ES-I3 (cell line): ENCODE measurements at regions not wholly inside any gene's neighbourhood (a gene's known extent, or its start where the extent isn't known, plus 50 kb on each side); places are given as distances from the start of the nearest gene placed in this dataset.
"Not testable (repeated sequence)": the region's sequence is repeated elsewhere in the genome, so short reads cannot be mapped to it uniquely, and the experiment has no call there.

ENCODE experiments used
- H3K36me3 ChIP-seq: 2 replicates; pipeline ENCODE4 v1.6.1; 2013; ENCODE audit warnings: mild to moderate bottlenecking, low read length, control low read depth, moderate library complexity; ENCODE audit not compliant: insufficient read depth
- H3K4me1 ChIP-seq: 2 replicates; pipeline ENCODE4 v1.6.1; 2013; ENCODE audit warnings: mild to moderate bottlenecking, control low read depth, low read length; ENCODE audit not compliant: insufficient read depth
- H3K9ac ChIP-seq: 2 replicates; pipeline ENCODE4 v1.6.1; 2013; ENCODE audit warnings: low read depth, mild to moderate bottlenecking, low read length, moderate library complexity
- H3K9me3 ChIP-seq: 2 replicates; pipeline ENCODE4 v1.6.1; 2013; ENCODE audit warnings: mild to moderate bottlenecking, low read length, moderate library complexity; ENCODE audit not compliant: control insufficient read depth, insufficient read depth

DNA sequence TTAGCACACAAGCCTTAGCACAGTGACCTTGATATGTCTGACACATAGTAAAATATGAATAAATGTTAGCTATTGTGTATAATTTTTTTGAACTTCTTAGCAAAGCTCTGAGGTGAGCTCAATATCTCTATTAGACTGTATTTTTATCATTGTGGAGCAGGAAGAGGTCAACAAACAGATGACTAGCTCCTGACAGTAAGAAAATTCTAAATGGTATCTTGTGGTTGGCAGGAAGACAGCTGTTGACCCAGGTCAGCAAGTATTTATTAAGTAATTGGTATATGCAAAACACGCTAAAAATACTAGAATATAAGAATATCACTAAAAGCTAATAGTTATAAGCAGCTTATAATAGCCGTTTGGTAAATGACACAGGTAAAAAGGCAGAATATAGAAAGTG, 77.5 kb upstream of the MARCKS start:
- Histone ChIP-seq H3K4me1 (0 out of 2 replicates have a peak, but pooled peaks cover 8% of the 10 kb centered on the region), H3K36me3 (no peaks in the 10 kb centered on the region), H3K9ac (no peak overlapping the region), H3K9me3 (no peaks in the 10 kb centered on the region)

GRCh38 chr6:113782636-113783035, 74.5 kb upstream of the MARCKS start:
- H3K9me3 ChIP-seq, result no peaks in the 10 kb centered on the region
- no peak overlapping the region for H3K9ac ChIP-seq
- H3K36me3 ChIP-seq, result no peaks in the 10 kb centered on the region
- H3K4me1 ChIP-seq, result 0 out of 2 replicates have a peak, but pooled peaks cover 5% of the 10 kb centered on the region

- H3K4me1 ChIP-seq, result no peaks in the 10 kb centered on the region
- H3K36me3 ChIP-seq, result no peaks in the 10 kb centered on the region
- H3K9ac ChIP-seq, result no peak overlapping the region
Measured at GRCh38 chr6:113786168-113786567, 71.0 kb upstream of the MARCKS start.

GRCh38 chr6:113788586-113788985, 68.6 kb upstream of the MARCKS start:
- Histone ChIP-seq H3K36me3 (no peaks in the 10 kb centered on the region), H3K9me3 (no peaks in the 10 kb centered on the region), H3K4me1 (no peaks in the 10 kb centered on the region), H3K9ac (no peak overlapping the region)

More at GRCh38 chr6:113786168-113786567, 71.0 kb upstream of the MARCKS start:
- H3K9me3 ChIP-seq, result no peaks in the 10 kb centered on the region

- H3K36me3 ChIP-seq, H3K9ac ChIP-seq, H3K4me1 ChIP-seq, H3K9me3 ChIP-seq: not testable (repeated sequence)
Measured at GRCh38 chr6:113791225-113791624, 65.9 kb upstream of the MARCKS start.

GRCh38 chr6:113795371-113795770, 61.8 kb upstream of the MARCKS start:
- not testable (repeated sequence) for H3K9ac ChIP-seq, H3K4me1 ChIP-seq, H3K9me3 ChIP-seq, H3K36me3 ChIP-seq

DNA sequence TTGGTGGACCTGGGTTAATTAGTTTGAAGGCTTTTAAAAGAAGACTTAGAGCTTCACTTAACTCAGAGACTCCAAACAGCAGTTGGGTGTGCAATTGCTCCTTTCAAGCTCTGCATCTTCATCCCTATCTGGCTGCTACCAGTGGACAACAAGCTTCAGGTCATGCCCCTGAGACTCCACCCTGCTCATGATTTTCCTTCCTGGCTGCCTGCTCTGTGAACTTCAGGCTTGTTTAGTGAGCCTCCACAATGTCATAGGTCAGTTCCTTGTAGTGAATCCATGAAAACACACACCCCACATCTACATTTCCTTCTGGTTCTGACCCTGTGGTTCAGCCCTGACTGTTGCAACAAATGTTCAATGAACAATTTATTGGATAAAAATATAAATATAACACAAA, 61.1 kb upstream of the MARCKS start:
- Histone ChIP-seq H3K9ac (no peak overlapping the region), H3K4me1 (no peaks in the 10 kb centered on the region), H3K9me3 (no peaks in the 10 kb centered on the region), H3K36me3 (no peaks in the 10 kb centered on the region)

- Histone ChIP-seq H3K4me1 (no peaks in the 10 kb centered on the region), H3K36me3 (no peaks in the 10 kb centered on the region), H3K9me3 (no peaks in the 10 kb centered on the region), H3K9ac (no peak overlapping the region)
Measured at GRCh38 chr6:113802779-113803178, 54.4 kb upstream of the MARCKS start.

DNA sequence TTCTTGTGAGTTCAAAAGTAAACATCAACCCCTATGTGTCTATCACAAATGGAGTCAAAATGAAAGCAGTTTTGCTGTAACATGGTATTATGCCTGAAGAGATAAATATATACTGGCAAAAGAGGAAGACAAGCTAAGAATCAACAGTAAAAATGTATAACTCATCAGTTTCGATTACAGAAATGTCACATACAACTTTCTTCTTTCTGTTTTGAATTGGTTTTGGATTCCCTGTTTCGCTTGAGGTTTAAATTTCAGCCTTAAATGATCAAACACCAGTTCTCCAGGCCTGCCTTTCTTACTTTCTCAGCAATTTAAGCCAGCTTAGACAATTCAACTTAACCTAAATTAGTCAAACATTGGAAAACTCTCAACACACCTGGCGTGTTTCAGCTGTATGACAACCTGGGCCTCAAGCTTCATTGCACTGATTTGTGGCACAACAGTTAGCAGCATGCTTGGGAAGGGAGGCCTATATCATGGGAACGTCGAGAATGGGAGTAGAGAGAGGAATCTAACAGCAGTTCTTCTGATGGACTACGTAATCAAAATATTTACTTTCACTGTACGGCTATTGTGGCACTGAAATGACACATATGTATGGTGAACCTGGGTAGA, 51.9 kb upstream of the MARCKS start:
- Histone ChIP-seq H3K36me3 (no peaks in the 10 kb centered on the region), H3K9ac (no peak overlapping the region), H3K9me3 (no peaks in the 10 kb centered on the region), H3K4me1 (no peaks in the 10 kb centered on the region)

DNA sequence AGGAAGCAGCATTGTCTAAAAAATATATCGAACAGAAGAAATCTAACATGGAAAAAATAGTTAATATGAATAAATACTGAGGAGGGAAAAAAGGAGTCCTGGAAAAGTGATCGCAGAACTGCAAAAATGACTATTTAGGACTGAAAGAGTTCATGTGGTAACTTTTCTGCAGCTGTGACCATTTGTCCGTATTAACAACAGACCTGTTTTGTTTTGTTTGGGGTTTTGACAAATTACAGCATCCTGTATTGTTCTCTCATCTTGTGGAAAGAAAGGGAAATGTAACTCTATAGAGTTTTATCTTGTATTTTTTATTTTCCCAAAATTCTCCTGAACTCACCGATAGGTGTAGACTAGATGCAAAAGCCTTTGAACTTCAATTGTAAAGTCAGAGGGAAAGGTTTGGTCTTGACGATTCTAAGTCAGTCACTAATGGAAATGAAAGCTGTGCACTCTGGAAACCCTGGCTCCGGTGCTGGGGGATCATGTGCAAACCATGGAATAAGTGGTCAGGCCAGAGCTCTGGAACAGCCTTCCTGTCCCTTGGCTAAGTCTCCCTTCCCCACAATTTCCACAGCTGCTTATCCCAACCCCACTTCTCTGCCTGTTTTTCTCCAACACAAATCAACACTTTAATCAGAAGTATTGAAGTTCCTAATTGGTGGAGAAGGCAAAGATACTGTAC, 51.2 kb upstream of the MARCKS start:
- Histone ChIP-seq H3K36me3 (no peaks in the 10 kb centered on the region), H3K9me3 (no peaks in the 10 kb centered on the region), H3K9ac (no peak overlapping the region), H3K4me1 (no peaks in the 10 kb centered on the region)
